ENCODE measurements at regions not wholly inside any gene's neighbourhood (a gene's known extent, or its start where the extent isn't known, plus 50 kb on each side); places are given as distances from the start of the nearest gene placed in this dataset.

DNA sequence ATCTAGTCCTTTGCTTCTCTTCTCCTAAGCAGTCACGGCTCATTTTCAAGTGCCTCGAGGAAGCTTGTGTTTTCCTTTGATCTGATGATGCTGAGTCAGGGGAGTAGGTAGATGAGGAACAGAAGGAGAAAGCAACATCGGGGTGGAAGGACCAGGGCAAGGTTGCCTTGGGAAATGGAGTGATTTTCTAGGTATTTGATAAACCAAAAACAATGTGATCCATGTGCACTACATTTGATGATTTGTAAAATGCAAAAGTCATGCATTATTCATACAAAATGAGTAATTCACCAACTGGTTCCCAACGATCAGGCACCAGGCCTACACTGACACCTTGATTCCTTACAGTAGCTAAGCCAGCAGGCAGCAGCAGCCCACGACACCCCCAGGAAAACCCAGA, 205.3 kb downstream of the ANAPC1 start:
- Histone ChIP-seq H3K27me3 (ENCODE audit: control insufficient read depth, insufficient read depth, low read length) (no peaks in the 10 kb centered on the region), H3K4me3 (ENCODE audit: low read depth, low read length) (no peak overlapping the region), H3K36me3 (ENCODE audit: control insufficient read depth, insufficient read depth, low read length) (no peaks in the 10 kb centered on the region)
- DNase-seq (ENCODE audit: low read depth): no peak
- TF ChIP-seq, protein P1, sequence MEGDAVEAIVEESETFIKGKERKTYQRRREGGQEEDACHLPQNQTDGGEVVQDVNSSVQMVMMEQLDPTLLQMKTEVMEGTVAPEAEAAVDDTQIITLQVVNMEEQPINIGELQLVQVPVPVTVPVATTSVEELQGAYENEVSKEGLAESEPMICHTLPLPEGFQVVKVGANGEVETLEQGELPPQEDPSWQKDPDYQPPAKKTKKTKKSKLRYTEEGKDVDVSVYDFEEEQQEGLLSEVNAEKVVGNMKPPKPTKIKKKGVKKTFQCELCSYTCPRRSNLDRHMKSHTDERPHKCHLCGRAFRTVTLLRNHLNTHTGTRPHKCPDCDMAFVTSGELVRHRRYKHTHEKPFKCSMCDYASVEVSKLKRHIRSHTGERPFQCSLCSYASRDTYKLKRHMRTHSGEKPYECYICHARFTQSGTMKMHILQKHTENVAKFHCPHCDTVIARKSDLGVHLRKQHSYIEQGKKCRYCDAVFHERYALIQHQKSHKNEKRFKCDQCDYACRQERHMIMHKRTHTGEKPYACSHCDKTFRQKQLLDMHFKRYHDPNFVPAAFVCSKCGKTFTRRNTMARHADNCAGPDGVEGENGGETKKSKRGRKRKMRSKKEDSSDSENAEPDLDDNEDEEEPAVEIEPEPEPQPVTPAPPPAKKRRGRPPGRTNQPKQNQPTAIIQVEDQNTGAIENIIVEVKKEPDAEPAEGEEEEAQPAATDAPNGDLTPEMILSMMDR (IDR thresholded peaks at IDR 0.05; ENCODE audit: insufficient read depth, low read length, poor library complexity, severe bottlenecking): no peak

DNA sequence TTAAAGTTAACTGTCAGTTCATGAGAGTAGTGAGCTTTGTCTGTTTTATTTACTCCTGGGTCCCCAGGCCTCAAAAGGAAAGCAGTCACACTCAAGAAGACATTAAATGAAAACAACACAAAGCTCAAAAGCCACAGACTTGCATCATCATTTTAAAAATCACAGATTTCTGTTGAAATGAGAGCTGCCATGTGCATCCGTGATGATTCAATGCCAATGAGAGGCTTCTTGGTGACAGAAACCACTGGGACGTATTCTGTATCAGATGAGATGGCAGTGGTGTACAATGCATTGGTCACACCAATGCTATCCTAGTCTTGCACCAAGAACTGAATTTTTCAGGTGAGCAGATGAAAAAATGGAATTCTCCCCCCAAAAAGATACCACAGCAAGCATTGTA, 204.8 kb downstream of the ANAPC1 start:
- TF ChIP-seq, protein P1 (IDR thresholded peaks at IDR 0.05; ENCODE audit: insufficient read depth, low read length, poor library complexity, severe bottlenecking): no peak
- Histone ChIP-seq H3K4me3 (ENCODE audit: low read depth, low read length) (no peak overlapping the region), H3K27me3 (ENCODE audit: control insufficient read depth, insufficient read depth, low read length) (no peaks in the 10 kb centered on the region), H3K36me3 (ENCODE audit: control insufficient read depth, insufficient read depth, low read length) (no peaks in the 10 kb centered on the region)
- DNase-seq (ENCODE audit: low read depth): no peak

DNA sequence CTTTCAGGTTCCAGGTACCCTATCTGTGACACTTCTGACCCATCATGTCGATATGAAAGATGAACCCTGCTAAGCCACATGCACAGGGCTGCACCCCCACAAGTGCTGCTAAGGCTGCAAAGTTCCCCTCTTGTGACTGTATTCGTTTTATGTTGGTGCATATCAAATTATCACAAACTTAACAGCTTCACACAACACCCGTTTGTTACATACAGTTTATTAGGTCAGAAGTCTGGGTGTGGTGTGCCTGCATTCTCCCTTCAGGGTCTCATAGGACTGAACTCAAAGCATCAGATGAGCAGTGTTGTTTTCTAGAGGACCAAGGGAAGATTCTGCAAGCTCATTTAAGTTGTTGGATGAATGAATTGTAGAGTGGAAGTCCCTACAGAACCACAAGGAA, 199.4 kb downstream of the ANAPC1 start:
- H3K36me3 ChIP-seq (ENCODE audit: control insufficient read depth, insufficient read depth, low read length): no peaks in the 10 kb centered on the region
- H3K27me3 ChIP-seq (ENCODE audit: control insufficient read depth, insufficient read depth, low read length): no peaks in the 10 kb centered on the region
- no peak for DNase-seq (ENCODE audit: low read depth)
- TF ChIP-seq, protein P1 (IDR thresholded peaks at IDR 0.05; ENCODE audit: insufficient read depth, low read length, poor library complexity, severe bottlenecking): no peak
- H3K4me3 ChIP-seq (ENCODE audit: low read depth, low read length): no peak overlapping the region

DNA sequence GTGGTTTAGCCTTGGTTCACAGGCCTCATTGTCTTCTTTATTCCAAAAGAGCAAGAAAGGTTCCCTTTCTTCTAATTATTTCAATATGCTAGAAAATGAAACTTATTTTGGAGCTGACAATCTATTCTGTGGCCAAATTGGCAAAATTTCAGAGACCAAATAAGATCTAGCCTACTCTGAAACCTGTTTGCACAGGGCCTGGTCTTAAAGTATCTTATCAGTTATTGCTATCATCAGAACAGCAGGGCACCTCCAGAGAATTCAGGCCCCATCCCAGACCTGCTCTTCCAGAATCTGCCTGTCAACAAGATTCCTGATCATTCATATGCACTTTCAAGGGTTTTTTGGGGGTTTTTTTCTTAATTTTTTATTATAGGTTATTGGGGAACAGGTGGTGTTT, 198.7 kb downstream of the ANAPC1 start:
- TF ChIP-seq, protein P1 (IDR thresholded peaks at IDR 0.05; ENCODE audit: insufficient read depth, low read length, poor library complexity, severe bottlenecking): no peak
- Histone ChIP-seq H3K36me3 (ENCODE audit: control insufficient read depth, insufficient read depth, low read length) (no peaks in the 10 kb centered on the region), H3K4me3 (ENCODE audit: low read depth, low read length) (no peak overlapping the region), H3K27me3 (ENCODE audit: control insufficient read depth, insufficient read depth, low read length) (no peaks in the 10 kb centered on the region)
- no peak for DNase-seq (ENCODE audit: low read depth)

DNA sequence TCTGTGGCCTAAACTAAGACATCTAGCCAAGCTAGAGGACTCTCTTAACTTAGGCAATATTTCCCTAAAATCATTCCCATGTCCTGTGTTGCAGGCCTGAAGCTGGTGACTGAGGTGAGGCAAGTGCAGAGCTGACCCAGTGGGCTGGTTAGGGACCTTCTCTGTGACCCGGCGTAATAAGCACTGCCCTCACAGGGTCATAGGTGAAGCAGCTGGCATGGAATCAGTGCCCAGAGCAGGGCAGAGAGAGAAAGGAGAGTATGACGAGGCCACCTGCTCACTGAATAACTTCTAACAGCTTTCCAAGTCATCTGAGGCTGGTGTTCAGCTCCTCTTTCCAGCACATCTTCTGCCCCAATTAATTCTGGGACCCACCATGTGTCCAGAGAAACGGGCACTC, 197.0 kb downstream of the ANAPC1 start:
- DNase-seq (ENCODE audit: low read depth): no peak
- Histone ChIP-seq H3K27me3 (ENCODE audit: control insufficient read depth, insufficient read depth, low read length) (no peaks in the 10 kb centered on the region), H3K4me3 (ENCODE audit: low read depth, low read length) (no peak overlapping the region), H3K36me3 (ENCODE audit: control insufficient read depth, insufficient read depth, low read length) (no peaks in the 10 kb centered on the region)
- TF ChIP-seq, protein P1 (IDR thresholded peaks at IDR 0.05; ENCODE audit: insufficient read depth, low read length, poor library complexity, severe bottlenecking): no peak

DNA sequence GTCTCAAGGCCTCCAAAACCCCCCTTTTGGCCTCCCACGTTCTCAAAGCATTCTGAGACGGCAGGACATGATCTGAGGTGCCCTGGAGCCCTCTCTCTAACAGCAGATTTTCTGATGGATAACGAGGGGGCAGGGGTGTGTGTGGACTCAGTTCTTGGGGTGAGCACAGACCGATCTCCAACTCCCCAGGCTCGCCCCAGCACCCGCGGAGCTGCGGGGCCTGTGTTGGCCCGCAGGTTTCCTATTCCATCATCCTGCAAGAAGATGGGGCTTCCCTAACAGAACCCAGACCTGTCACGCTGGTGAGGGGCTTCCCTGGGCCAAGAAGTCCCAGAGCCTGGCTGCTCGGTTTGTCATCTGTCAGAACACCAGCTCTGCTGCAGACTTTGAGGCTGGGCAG, 196.1 kb downstream of the ANAPC1 start:
- H3K27me3 ChIP-seq (ENCODE audit: control insufficient read depth, insufficient read depth, low read length): no peaks in the 10 kb centered on the region
- DNase-seq (ENCODE audit: low read depth): no peak
- H3K36me3 ChIP-seq (ENCODE audit: control insufficient read depth, insufficient read depth, low read length): no peaks in the 10 kb centered on the region
- TF ChIP-seq, protein P1 (IDR thresholded peaks at IDR 0.05; ENCODE audit: insufficient read depth, low read length, poor library complexity, severe bottlenecking): no peak
- no peak overlapping the region for H3K4me3 ChIP-seq (ENCODE audit: low read depth, low read length)

Data from kidney epithelial cell (primary cell).